K562 (cell line): ENCODE measurements at regions not wholly inside any gene's neighbourhood (a gene's known extent, or its start where the extent isn't known, plus 50 kb on each side); places are given as distances from the start of the nearest gene placed in this dataset.

ENCODE experiments used
- ATAC-seq: fragments of 200-7000 bp; cut with Tn5 transposase; 3 replicates; pipeline ENCODE4 v1.9.1; 2020; ENCODE audit warnings: moderate library complexity
- BruUV-seq: library from RNA; stranded (reverse); fragments of 400-500 nt; replicated peaks from 2 replicates; lab custom pipeline; 2021; lab: Mats Ljungman, UMichigan
- CTCF ChIA-PET: fragments of 300-600 bp; formaldehyde crosslinking; extraction: SDS; loops from one replicate; lab custom pipeline; 2021; ENCODE audit warnings: low intra/inter-chr PET ratio; lab: Yijun Ruan, JAX
- POLR2A ChIA-PET: fragments of 300-600, 350-650 bp; sonication (Branson Sonifier 250); formaldehyde crosslinking; extraction: SDS; loops from one replicate; lab custom pipeline; 2021; ENCODE audit warnings: antibody characterized with exemption, inconsistent platforms; lab: Yijun Ruan, JAX
- DNase-seq, 4 experiments: peaks; one replicate each; pipeline versions ENCODE4 v3.0.0 to v3.0.0-alpha.2; 2011 to 2018; ENCODE audit warnings: low spot score in 3 of 4, mixed read lengths in 3 of 4; ENCODE audit errors: extremely low read depth in 1 of 4
- FAIRE-seq: peaks from 2 replicates; lab custom pipeline; 2011; peaks lifted over from hg19 to GRCh38; lab: Jason Lieb, UNC
- H2AFZ ChIP-seq: 2 replicates; pipeline ENCODE4 v1.6.0; 2011; ENCODE audit warnings: low read depth, low read length, control low read depth, inconsistent platforms
- H3K27ac ChIP-seq: fragments of 200-600 bp; 3 replicates; pipeline ENCODE4 v1.8.0; 2011; ENCODE audit warnings: low read depth, mild to moderate bottlenecking, control low read depth, inconsistent platforms, low read length, moderate library complexity, mixed read lengths; ENCODE audit errors: extremely low read depth
- H3K27me3 ChIP-seq, 2 experiments: fragments of 300-600 bp in 1 of 2; 2 replicates in 1 of 2; 3 replicates in 1 of 2; pipeline versions ENCODE4 v1.6.0 to v1.8.0; 2011; ENCODE audit warnings: inconsistent platforms in 2 of 2, low read length in 2 of 2, mild to moderate bottlenecking in 1 of 2, mixed read lengths in 1 of 2, moderate library complexity in 1 of 2; ENCODE audit not compliant: control insufficient read depth in 2 of 2, insufficient read depth in 2 of 2
- H3K36me3 ChIP-seq: fragments of 300-600 bp; 3 replicates; pipeline ENCODE4 v1.8.0; 2011; ENCODE audit warnings: mild to moderate bottlenecking, low read length, inconsistent platforms; ENCODE audit not compliant: control insufficient read depth, insufficient read depth
- H3K4me1 ChIP-seq, 2 experiments: fragments of 200-600 bp in 1 of 2; replicated peaks in 1 of 2; 2 replicates in 1 of 2; 3 replicates in 1 of 2; pipeline versions ENCODE4 v1.5.1 to v1.8.0; 2011; ENCODE audit warnings: inconsistent platforms in 2 of 2, low read length in 2 of 2, mild to moderate bottlenecking in 1 of 2, mixed read lengths in 1 of 2, moderate library complexity in 1 of 2; ENCODE audit not compliant: control insufficient read depth in 2 of 2, insufficient read depth in 2 of 2
- H3K4me2 ChIP-seq: 2 replicates; pipeline ENCODE4 v1.6.1; 2011; ENCODE audit warnings: low read length, control low read depth, inconsistent platforms, mixed read lengths; ENCODE audit not compliant: insufficient read depth
- H3K4me3 ChIP-seq: fragments of 200-600 bp; sonication (generic), shearing (Covaris generic); 2 replicates; pipeline ENCODE4 v1.5.1; 2016; ENCODE audit warnings: control low read depth, inconsistent platforms
- H3K79me2 ChIP-seq: fragments of 200-600 bp; 3 replicates; pipeline ENCODE4 v1.8.0; 2011; ENCODE audit warnings: low read length, inconsistent platforms; ENCODE audit not compliant: control insufficient read depth, insufficient read depth
- H3K9ac ChIP-seq, 2 experiments: 2 replicates each; pipeline versions ENCODE4 v1.6.0 to v1.6.1; 2011; ENCODE audit warnings: low read depth in 2 of 2, low read length in 2 of 2, control low read depth in 1 of 2, inconsistent platforms in 1 of 2, mild to moderate bottlenecking in 1 of 2, mixed read lengths in 1 of 2; ENCODE audit not compliant: insufficient read depth in 1 of 2
- H3K9me1 ChIP-seq: one replicate; pipeline ENCODE4 v1.6.0; 2011; ENCODE audit warnings: inconsistent platforms, mild to moderate bottlenecking, low read length, moderate library complexity; ENCODE audit not compliant: control insufficient read depth, insufficient read depth
- H3K9me3 ChIP-seq: replicated peaks from 2 replicates; pipeline ENCODE4 v1.5.1; 2011; ENCODE audit warnings: low read depth, low read length, inconsistent platforms; ENCODE audit not compliant: control insufficient read depth, insufficient read depth
- H4K20me1 ChIP-seq: replicated peaks from 2 replicates; pipeline ENCODE4 v1.6.1; 2011; ENCODE audit warnings: low read length, inconsistent platforms, mixed read lengths; ENCODE audit not compliant: control insufficient read depth, insufficient read depth
- C11orf30 ChIP-seq: fragments of 450-650 bp; IDR thresholded peaks from 2 replicates; pipeline ENCODE4 v1.6.1; 2016; ENCODE audit warnings: low read depth, mild to moderate bottlenecking
- CHD1 ChIP-seq: fragments of 200-600 bp; sonication (generic); IDR thresholded peaks from one replicate; pipeline ENCODE4 v1.6.1; 2012; ENCODE audit warnings: mild to moderate bottlenecking, moderate library complexity, low read length, inconsistent platforms
- ZNF316 ChIP-seq: fragments of 450-650 bp; IDR thresholded peaks from 2 replicates; pipeline ENCODE4 v1.6.1; 2016
- WGBS: fragments of 100-300 bp; shearing (Covaris generic); methylation state at CpG from one replicate; pipeline ENCODE4 v1.1.6; 2016; ENCODE audit warnings: low coverage, mixed read lengths; ENCODE audit not compliant: insufficient coverage; ENCODE audit errors: missing lambda C conversion rate; 5-methylcytosine and 5-hydroxymethylcytosine counted together
- in situ Hi-C: fragments of 300-500 bp; cut with MboI; formaldehyde crosslinking; loops from 4 replicates; pipeline ENCODE4 v1.15.0; 2018; ENCODE audit warnings: inconsistent platforms, mixed read lengths
- intact Hi-C: fragments of 100-400 bp; cut with micrococcal nuclease; formaldehyde crosslinking; loops from 2 replicates; pipeline ENCODE4 v1.14.2; 2022

GRCh38 chr4:143762511-143762910 is 62.0 kb upstream of the FREM3 start:
- Histone ChIP-seq H3K79me2 (no peaks in the 10 kb centered on the region), H3K27me3 (no peaks in the 10 kb centered on the region), H3K36me3 (no peaks in the 10 kb centered on the region), H3K9me1 (no peaks in the 10 kb centered on the region), H3K4me1 (no peaks in the 10 kb centered on the region), H2AFZ (no peak overlapping the region), H4K20me1 (no peaks in the 10 kb centered on the region), H3K9ac (no peak overlapping the region), H3K27ac (no peak overlapping the region), H3K4me2 (no peak overlapping the region), H3K4me3 (no peak overlapping the region), H3K9me3 (no peaks in the 10 kb centered on the region)
- no peak for FAIRE-seq
- DNase-seq: no peak
- CTCF ChIA-PET: no interaction called here
- intact Hi-C loops (no loop called here), in situ Hi-C loops (no loop called here)
- BruUV-seq: no TSS peak
- POLR2A ChIA-PET: interaction anchor here (1.2 kb wide), 1 partner anchor 342 kb away, joined by 3 read pairs; no protein-coding TSS in a partner anchor
- TF ChIP-seq ZNF316 (peak; percentile 80), C11orf30 (peak; percentile 46; the same call in 1 of the 2 replicates), CHD1 (no peak)
- no peak for ATAC-seq
- WGBS: 13% methylated on average over 2 of the region's 2 CpGs
